C1 segment of cervical spinal cord (tissue), 14 donors: ENCODE measurements at regions not wholly inside any gene's neighbourhood (a gene's known extent, or its start where the extent isn't known, plus 50 kb on each side); places are given as distances from the start of the nearest gene placed in this dataset.

ENCODE experiments used
- DNase-seq, 14 donors: peaks; one replicate each; lab custom pipeline; 2025; lab: John Stamatoyannopoulos, UW

DNA sequence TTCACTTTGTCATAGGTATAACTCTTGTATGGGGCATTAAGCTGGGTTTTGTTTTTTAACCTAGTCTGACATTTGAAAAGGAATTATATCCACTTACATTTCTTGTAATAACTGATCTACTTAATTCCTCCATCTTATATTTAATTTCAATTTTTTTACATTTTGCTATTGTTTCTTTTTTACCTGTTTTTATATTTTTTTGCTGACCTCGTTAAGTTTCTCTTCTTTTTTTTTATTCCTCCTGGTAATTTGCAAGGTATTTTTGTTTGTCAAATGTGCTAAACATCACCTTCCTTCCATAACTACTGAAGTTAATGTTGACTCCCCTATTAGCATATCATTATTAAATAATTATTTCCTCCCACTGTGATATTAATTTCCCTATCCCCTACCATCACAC is 87.7 kb upstream of the NR2F2 start:
- DNase-seq: no peak

GRCh38 chr15:96243701-96244100 is 86.8 kb upstream of the NR2F2 start:
- no peak for DNase-seq

DNA sequence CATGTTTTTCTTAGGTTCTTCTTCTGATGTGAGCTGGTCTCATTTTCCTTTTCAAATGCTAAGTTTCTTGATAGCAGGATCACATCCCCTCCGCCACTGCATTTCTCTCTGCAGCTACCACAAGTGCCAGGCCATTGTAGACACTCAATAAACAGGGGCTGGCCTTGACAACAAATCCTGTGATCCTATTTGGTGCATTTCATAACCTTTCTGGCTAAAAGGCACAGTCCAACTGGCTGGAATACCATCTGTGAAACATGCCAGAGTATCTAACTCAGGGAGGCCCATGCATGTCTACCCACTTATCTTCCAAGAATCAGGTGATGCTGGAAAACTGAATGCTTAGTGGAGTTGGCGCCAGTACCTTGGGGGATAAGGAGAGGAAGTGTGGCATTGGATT is 85.2 kb upstream of the NR2F2 start:
- no peak for DNase-seq

- no peak for DNase-seq
Observed at GRCh38 chr15:96246057-96246456, 84.4 kb upstream of the NR2F2 start.

DNA sequence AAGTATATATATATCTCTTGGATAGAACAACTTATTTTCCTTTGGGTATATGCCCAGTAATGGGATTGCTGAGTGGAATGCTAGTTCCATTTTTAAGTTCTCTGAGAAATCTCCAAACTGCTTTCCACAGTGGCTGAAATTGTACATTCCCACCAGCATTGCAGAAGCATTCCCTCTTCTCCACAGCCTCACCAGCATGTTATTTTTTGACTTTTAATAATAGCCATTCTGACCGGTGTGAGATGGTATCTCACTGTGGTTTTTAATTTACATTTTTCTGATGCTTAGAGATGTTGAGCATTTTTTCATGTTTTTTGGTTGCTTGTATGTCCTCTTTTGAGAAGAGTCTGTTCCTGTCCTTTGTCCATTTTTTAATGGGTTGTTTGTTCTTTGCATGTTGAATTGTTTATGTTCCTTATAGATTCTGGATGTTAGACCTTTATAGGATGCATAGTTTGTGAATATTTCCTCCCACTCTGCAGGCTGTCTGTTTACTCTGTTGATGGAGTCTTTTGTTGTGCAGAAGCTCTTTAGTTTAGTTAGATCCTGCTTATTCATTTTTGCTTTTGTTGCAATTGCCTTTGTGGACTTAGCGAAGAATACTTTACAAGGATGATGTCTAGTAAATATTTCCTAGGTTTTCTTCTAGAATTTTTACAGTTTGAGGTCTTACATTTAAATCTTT is 82.7 kb upstream of the NR2F2 start:
- no peak for DNase-seq

GRCh38 chr15:96252148-96252547 is 78.4 kb upstream of the NR2F2 start:
- no peak for DNase-seq

- DNase-seq: no peak
Observed at GRCh38 chr15:96253006-96253747, 77.3 kb upstream of the NR2F2 start.

- DNase-seq: no peak
Observed at GRCh38 chr15:96254173-96254572, 76.3 kb upstream of the NR2F2 start.

DNA sequence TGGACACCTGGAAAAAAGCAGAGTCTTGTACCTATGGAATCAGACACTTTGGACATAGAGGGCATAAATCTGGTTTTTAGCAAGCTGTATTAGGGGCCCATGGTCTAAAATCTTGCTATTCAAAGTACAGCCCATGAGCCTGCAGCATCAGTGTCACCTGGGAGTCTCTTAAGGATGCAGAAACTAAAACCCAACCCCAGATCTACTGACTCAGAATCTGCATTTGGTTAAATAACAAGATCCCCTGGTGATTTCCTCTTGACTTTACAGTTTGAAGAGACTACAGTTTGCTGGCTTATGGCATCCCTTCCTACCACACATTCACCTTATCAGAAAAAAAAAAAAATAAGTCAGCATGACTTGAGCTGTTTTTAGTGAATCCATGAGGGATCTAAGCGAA is 74.9 kb upstream of the NR2F2 start:
- DNase-seq: no peak

DNA sequence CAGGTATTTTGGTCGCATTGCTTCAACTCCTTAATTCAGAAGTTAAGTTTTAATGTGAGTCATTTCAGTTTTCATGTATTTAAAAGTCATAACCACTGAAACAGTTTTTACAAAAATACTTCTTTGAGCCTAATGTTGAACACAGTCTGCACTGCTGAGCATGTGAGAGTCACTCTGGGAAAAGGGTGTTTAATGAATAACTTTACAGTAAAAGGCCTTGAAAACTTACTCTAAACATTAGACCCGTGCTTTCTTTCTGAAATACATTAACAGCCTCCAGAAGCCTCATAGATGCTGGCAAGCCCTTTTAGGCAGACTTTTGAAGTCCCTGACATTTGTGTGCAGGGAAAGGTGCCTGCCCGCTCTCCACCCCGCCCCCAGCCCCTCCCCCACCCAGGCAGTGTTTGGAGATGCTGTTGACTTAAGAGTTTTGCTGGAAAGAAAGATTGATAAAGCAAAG is 68.9 kb upstream of the NR2F2 start:
- no peak for DNase-seq

DNA sequence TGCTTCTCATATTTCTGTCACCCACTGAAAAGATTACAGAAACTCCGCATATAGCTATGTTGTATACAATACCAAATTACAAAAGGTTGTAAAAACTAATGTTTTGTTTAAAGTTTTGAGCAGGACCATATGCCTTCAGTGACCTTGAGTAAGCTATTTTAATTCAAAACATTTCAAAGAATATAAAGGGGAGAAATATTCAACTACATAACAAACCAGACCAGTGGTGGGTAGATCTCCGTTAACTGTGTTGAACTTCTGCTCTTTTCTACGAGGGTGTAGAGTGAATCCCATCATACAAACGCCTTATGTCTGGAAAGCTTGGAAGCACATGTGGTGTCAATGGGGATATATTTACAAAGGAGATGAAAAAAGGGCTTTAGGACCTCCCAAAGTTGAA is 68.4 kb upstream of the NR2F2 start:
- DNase-seq: no peak

DNA sequence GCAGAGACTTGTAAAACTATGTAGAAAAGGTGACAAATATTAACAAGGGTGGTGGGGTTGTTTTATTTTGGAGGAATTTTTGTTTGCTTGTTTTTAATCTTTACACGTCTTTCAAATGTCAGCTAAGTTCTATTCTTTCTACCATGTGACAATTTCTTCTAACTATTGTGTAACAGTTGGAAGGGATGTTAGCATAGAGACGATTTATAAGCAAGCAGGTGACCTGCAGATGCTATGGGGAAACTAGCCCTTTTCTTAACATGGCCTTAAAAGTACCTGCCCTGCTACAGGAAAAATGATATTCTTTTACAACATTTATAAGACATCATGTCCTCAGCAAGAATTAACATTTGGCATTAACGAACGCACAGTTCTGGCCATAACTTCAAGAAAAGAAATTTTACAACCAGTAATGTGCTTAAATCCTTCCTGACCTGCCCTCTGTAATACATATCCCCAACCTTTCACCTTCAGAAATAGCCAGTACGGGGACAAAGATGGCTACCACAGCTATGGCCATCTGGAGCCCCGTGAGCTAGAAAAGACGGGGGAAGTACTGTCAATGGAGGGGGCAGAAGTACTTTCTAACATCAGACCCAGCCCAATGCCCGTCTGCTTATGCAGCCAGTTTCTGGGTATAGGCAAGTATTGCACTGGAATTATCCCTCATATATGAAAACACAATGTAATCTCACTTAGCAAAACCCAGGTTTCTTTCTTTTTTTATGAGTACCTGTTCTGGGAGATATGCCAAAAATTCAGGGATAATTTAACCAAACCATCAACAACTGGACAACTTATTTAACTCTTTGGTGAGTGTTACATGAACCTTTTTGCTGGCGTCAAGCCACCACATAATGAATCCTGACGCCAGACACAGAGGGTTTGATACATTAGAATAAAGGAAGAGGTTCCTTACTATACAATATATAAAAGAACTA is 67.7 kb upstream of the NR2F2 start:
- no peak for DNase-seq

DNA sequence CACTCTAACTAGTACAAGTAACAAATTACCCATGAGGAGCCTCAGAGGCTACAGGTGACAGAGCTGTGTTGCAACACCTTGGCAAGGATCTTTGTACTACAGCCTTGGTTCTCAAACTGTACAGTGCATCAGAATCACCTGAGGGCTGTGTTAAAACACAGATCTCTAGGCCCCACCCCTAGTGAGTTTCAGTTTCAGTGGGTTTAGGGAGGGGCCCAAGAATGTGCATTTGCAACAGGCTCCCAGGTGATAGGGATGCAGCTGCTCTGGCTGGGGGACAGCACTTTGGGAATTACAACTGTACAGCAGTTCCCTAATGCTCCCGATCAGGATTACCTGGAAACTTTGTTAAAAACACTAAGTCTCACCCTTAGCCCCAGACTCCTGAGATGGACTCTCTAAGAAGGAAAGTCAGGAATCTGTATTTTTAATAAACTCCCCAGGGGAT is 66.1 kb upstream of the NR2F2 start:
- no peak for DNase-seq

DNA sequence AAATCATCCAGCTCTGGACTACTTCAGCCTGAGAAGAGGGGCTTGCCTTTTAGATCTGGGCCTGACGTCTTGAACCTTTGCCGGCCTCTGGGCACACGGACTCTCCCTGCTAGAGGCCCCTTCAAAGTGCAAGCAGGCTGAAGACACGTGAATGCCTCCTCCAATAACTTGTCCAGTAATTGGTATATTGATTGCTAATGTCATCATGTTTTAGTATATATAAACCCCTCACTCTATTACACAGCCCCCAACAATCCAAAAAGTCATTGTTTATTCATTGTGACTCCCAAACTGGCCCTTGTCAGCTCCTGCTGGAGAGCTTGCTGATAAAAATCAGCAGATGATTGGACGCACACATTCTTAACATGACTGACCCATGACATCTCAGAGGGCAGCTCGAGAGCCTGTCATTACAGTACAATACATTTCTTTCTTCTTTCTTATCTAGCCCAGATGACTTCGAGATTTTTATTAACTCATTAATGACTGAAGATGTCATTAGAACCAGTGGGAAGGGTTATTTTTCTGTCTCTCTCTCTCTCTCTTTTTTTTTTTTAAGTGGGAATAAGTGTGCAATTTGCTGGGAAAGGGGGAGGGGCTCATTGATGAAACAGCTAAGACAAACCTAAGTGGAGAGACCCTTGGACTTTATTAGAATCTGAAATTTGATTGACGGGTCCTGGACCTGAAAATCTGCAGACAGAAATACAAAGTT is 65.5 kb upstream of the NR2F2 start:
- no peak for DNase-seq

DNA sequence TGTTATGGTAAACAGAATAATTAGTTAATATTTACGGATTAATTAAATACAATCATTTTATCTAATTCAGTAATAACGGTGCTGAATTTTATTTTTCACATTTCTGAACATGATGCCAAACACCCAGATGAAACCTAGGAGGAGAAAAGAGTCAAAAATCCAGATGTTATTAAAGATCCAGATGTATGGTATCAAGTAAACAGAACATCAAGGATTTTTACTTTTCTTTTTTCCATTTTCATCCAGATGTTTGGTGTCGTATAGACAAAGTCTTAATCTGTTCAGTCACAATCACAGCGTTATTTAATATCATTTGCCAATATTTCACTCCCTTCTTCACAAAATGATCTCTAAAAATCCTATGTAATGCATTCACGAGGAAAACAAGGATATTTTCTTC is 64.0 kb upstream of the NR2F2 start:
- DNase-seq: no peak

- no peak for DNase-seq
Observed at GRCh38 chr15:96267463-96267862, 63.0 kb upstream of the NR2F2 start.

GRCh38 chr15:96268442-96269204 is 61.9 kb upstream of the NR2F2 start:
- DNase-seq: no peak

GRCh38 chr15:96270581-96271172 is 59.8 kb upstream of the NR2F2 start:
- no peak for DNase-seq

DNA sequence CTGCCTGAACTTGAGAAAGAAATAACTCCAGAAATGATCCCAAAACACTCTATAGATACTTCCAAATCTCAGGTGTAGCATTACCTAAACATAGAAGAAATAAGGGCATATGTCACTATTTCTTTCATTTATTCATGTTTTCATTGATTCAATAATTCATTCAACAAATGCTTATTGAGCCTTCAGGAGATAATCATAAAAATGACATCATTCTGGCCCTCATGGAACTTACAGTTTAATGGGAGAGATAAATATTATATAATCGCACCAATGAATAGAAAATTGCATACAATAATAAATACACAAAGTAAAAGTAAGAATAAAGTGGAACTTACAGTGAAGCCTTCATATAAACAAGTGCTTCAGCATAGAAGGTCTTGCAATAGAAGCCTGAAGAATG is 58.1 kb upstream of the NR2F2 start:
- no peak for DNase-seq

GRCh38 chr15:96273317-96274086 is 57.0 kb upstream of the NR2F2 start:
- DNase-seq: no peak
